ENCODE measurements at regions not wholly inside any gene's neighbourhood (a gene's known extent, or its start where the extent isn't known, plus 50 kb on each side); places are given as distances from the start of the nearest gene placed in this dataset.
"Not testable (repeated sequence)": the region's sequence is repeated elsewhere in the genome, so short reads cannot be mapped to it uniquely, and the experiment has no call there.

- DNase-seq (ENCODE audit: low spot score) = no peak
Observed at GRCh38 chr6:103885446-103885845, 974.3 kb downstream of the HACE1 start.

GRCh38 chr6:103879800-103880199, 979.9 kb downstream of the HACE1 start:
- DNase-seq (ENCODE audit: low spot score) = no peak

- no peak for DNase-seq (ENCODE audit: low spot score)
Observed at GRCh38 chr6:103875221-103875620, 984.5 kb downstream of the HACE1 start.

DNA sequence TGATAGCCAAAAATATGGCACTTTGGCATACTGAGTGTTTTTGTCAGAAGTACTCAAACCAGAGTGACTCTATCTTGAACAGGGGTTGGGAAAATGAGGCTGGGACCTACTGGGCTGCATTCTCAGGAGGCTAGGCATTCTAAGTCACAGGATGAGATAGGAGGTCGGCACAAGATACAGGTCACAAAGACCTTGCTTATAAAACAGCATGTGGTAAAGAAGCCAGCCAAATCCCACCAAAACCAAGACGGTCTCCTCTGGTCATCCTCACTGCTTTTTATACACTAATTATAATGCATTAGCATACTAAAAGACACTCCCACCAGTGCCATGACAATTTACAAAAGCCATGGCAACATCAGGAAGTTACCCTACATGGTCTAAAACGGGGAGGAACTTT, 985.1 kb downstream of the HACE1 start:
- no peak for DNase-seq (ENCODE audit: low spot score)

DNA sequence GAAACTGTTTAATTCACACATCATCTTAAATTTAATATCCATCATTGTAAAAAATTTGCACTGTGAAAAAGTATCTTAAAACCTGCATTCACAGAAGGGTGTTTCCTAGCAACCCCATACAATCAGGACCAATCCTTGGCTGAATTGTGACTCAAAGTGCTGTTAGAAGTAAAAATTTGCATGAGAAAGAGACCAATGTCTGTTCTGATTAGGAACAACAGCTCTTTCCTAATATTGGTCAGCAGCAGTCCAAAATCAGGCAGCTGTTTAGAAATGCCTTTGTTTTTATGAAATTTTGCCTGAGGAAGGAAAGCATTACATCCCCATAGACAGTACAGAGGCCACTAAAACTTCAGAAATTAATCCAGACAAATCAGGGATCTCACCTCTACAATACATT, 987.0 kb downstream of the HACE1 start:
- no peak for DNase-seq (ENCODE audit: low spot score)

GRCh38 chr6:103872233-103872632, 987.5 kb downstream of the HACE1 start:
- DNase-seq (ENCODE audit: low spot score) = no peak

DNA sequence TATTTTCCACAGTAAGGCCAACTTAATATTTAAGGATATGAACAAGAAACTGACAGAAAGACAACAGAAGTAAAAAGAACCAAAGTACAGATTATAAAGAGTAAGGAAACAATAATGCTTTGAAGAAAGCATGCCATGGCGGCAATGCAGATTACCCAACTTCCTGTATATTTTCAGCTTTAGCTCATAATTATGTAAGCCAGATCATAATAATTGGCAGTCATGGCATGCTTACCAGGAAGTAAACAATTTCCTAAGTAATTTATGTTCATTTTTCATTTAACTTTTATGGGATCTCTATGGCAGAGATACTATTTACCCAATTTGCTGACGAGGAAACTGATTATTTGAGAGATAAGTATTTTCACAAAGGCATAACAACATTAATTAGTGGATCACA, 988.7 kb downstream of the HACE1 start:
- no peak for DNase-seq (ENCODE audit: low spot score)

DNA sequence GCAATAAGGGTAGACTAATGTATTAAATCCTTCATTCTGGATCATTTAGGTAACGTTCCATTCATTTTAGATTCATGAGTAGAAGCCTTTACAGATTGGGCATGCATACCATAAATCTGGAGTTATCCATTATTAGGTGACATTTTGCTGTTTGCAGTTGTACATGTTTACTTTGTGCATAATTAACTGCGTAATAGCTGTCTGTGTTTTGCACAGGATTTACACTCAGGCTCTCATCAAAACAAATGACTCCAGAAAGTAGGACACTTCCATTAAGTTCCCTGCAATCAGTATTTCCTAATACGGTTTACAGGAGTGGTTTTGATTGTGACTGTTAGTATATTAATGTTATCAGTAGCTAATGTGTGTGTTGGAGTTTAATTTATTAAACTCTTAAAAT, 997.4 kb downstream of the HACE1 start:
- DNase-seq (ENCODE audit: low spot score) = no peak

GRCh38 chr6:103858003-103858402, 1001.7 kb downstream of the HACE1 start:
- no peak for DNase-seq (ENCODE audit: low spot score)

DNA sequence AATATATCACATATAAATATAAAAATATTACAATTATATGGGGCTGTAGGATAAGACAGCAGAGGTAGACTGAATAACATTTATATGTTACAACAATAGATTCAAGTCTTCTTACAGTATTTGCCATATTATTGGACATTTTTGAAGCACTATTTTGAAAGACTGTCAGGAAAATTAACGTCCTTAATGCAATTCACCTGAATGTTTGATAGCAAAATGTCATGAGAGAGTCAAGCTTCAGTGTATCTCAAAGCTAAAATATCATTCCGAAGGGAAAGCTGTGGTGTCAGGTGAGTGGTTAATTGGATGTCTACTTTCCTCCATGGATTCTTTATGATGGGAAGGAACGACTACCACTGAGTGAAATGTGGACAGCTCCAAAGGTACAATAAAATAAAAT, 1004.0 kb downstream of the HACE1 start:
- no peak for DNase-seq (ENCODE audit: low spot score)

DNA sequence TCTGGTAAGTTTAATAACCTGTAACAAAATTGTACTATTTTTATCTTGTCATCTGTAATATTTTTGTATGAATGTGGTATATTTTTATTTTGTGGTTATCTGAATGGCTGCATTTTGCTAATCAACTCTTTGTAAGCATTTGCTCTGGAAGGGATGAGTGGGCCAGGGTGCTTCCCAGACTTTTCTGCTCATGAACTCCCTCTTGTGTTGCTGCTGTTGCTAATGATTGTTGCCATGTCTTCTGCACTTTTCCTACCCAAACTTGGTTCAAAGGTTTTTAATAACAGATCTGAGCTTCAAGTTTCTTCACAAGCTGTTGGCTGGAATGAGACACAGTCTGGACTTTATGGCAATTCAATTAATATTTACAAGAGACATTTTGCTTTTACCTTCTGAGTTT, 1005.7 kb downstream of the HACE1 start:
- no peak for DNase-seq (ENCODE audit: low spot score)

DNA sequence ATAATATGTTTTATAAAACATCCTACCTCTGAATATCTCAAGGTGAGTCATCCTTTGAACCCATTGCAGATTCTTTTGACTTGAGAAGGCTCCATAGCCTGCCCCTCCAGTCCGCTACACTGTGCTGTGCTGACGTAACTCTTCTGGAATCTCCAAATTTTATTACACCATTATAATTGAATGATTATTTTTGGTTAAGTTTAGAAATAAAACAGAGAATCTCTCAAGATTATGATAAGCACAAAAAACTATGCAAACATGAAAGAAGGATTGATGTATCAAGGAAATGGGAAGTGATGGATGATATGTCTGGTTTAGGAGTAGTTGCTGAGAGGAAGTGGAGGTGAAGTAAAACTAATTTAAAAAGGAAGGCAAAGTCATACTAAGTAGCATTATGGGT, 1021.3 kb downstream of the HACE1 start:
- DNase-seq (ENCODE audit: low spot score) = no peak

GRCh38 chr6:103826209-103826608, 1033.5 kb downstream of the HACE1 start:
- no peak for DNase-seq (ENCODE audit: low spot score)

GRCh38 chr6:103820148-103820547, 1039.6 kb downstream of the HACE1 start:
- DNase-seq (ENCODE audit: low spot score) = no peak

GRCh38 chr6:103819509-103819908, 1040.2 kb downstream of the HACE1 start:
- DNase-seq (ENCODE audit: low spot score) = no peak

- no peak for DNase-seq (ENCODE audit: low spot score)
Observed at GRCh38 chr6:103812970-103813369, 1046.7 kb downstream of the HACE1 start.

DNA sequence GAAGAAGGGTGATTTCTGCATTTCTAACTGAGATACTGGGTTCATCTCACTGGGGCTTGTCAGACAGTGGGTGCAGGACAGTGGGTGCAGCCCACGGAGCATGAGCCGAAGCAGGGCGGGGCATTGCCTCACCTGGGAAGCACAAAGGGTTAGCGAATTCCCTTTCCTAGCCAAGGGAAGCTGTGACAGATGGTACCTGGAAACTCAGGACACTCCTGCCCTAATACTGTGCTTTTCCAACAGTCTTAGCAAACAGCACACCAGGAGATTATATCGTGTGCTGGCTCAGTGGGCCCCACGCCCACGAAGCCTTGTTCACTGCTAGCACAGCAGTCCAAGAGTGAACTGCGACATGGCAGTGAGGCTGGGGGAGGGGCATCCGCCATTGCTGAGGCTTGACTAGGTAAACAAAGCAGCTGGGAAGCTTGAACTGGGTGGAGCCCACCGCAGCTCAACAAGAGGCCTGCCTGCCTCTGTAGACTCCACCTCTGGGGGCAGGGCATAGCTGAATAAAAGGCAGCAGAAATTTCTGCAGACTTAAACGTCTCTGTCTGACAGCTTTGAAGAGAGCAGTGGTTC, 1057.7 kb downstream of the HACE1 start:
- DNase-seq (ENCODE audit: low spot score) = not testable (repeated sequence)

- no peak for DNase-seq (ENCODE audit: low spot score)
Observed at GRCh38 chr6:103799971-103800670, 1059.6 kb downstream of the HACE1 start.

- no peak for DNase-seq (ENCODE audit: low spot score)
Observed at GRCh38 chr6:103798166-103798565, 1061.6 kb downstream of the HACE1 start.

GRCh38 chr6:103797738-103798137, 1062.0 kb downstream of the HACE1 start:
- no peak for DNase-seq (ENCODE audit: low spot score)

- no peak for DNase-seq (ENCODE audit: low spot score)
Observed at GRCh38 chr6:103791458-103791857, 1068.3 kb downstream of the HACE1 start.

DNA sequence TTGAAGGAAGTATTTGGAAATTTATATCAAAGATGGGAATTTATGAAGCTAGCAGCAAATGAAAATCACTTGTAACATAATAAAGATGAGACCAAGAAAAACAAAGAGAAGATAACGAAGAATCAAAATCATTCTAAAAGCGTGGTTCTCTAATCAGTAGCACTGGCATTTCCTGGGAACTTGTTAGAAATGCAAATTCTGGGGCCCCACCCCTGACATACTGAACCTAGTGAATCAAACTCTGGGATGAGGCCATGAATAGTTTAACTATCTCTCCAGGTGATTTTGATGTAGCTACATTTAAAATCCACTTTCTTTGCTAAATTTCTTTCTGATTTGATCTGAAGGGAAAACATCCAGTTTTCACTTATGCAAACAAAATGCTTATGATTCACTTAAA, 1075.6 kb downstream of the HACE1 start:
- no peak for DNase-seq (ENCODE audit: low spot score)

GRCh38 chr6:103783329-103783728, 1076.4 kb downstream of the HACE1 start:
- no peak for DNase-seq (ENCODE audit: low spot score)

GRCh38 chr6:103769431-103769830, 1090.3 kb downstream of the HACE1 start:
- DNase-seq (ENCODE audit: low spot score) = no peak

Data from ecto neural progenitor cell (in vitro differentiated cells).